ENCODE measurements at regions not wholly inside any gene's neighbourhood (a gene's known extent, or its start where the extent isn't known, plus 50 kb on each side); places are given as distances from the start of the nearest gene placed in this dataset.

- no peaks in the 10 kb centered on the region for H3K9me2 ChIP-seq (ENCODE audit: insufficient read depth, low read length)
These were observed 300.8 kb downstream of the BCL11A start for GRCh38 chr2:60252581-60253150.

GRCh38 chr2:60251247-60251646 is 302.2 kb downstream of the BCL11A start:
- H3K36me3 ChIP-seq (ENCODE audit: insufficient read depth, low read length) = no peaks in the 10 kb centered on the region
- no peaks in the 10 kb centered on the region for H3F3A ChIP-seq (ENCODE audit: insufficient read depth, low read length, poor library complexity, severe bottlenecking)
- H3K79me2 ChIP-seq (replicated peaks; ENCODE audit: insufficient read depth, low read length) = no peaks in the 10 kb centered on the region
- H2AFZ ChIP-seq (ENCODE audit: low read depth, low read length) = no peak overlapping the region
- H3K9me2 ChIP-seq (ENCODE audit: insufficient read depth, low read length) = no peaks in the 10 kb centered on the region
- no peaks in the 10 kb centered on the region for H3K27me3 ChIP-seq (ENCODE audit: insufficient read depth, low read depth, low read length)
- no peak overlapping the region for H3K27ac ChIP-seq (ENCODE audit: low read length)
- H4K20me1 ChIP-seq (ENCODE audit: insufficient read depth) = no peaks in the 10 kb centered on the region
- no peaks in the 10 kb centered on the region for H3K9me3 ChIP-seq (ENCODE audit: low read length)
- no peak overlapping the region for H3K4me3 ChIP-seq (ENCODE audit: low read length)
- H3K4me2 ChIP-seq (ENCODE audit: low read length) = no peak overlapping the region
- no peak overlapping the region for H3K9ac ChIP-seq (ENCODE audit: low read length)
- TF ChIP-seq EZH2 (IDR thresholded peaks at IDR 0.05; ENCODE audit: borderline replicate concordance, insufficient read depth, low read length, poor library complexity, severe bottlenecking) (no peak), REST (IDR thresholded peaks at IDR 0.05; ENCODE audit: borderline replicate concordance) (no peak), CTCF (IDR thresholded peaks at IDR 0.05; ENCODE audit: poor library complexity, severe bottlenecking) (no peak), EP300 (conservative IDR thresholded peaks at IDR 0.05; ENCODE audit: poor library complexity, severe bottlenecking) (no peak), TAF1 (IDR thresholded peaks at IDR 0.05; ENCODE audit: low read depth) (no peak), RAD21 (conservative IDR thresholded peaks at IDR 0.05) (no peak)

More at GRCh38 chr2:60252581-60253150, 300.8 kb downstream of the BCL11A start:
- Histone ChIP-seq H3K4me3 (ENCODE audit: low read length) (no peak overlapping the region), H4K20me1 (ENCODE audit: insufficient read depth) (no peaks in the 10 kb centered on the region), H3K27me3 (ENCODE audit: insufficient read depth, low read depth, low read length) (no peaks in the 10 kb centered on the region), H3K79me2 (replicated peaks; ENCODE audit: insufficient read depth, low read length) (no peaks in the 10 kb centered on the region), H3K9ac (ENCODE audit: low read length) (no peak overlapping the region), H3K36me3 (ENCODE audit: insufficient read depth, low read length) (no peaks in the 10 kb centered on the region), H3K9me3 (ENCODE audit: low read length) (no peaks in the 10 kb centered on the region), H3K4me2 (ENCODE audit: low read length) (no peak overlapping the region), H3F3A (ENCODE audit: insufficient read depth, low read length, poor library complexity, severe bottlenecking) (no peaks in the 10 kb centered on the region), H2AFZ (ENCODE audit: low read depth, low read length) (no peak overlapping the region), H3K27ac (ENCODE audit: low read length) (no peak overlapping the region)
- TF ChIP-seq TAF1 (IDR thresholded peaks at IDR 0.05; ENCODE audit: low read depth) (no peak), EZH2 (IDR thresholded peaks at IDR 0.05; ENCODE audit: borderline replicate concordance, insufficient read depth, low read length, poor library complexity, severe bottlenecking) (no peak), RAD21 (conservative IDR thresholded peaks at IDR 0.05) (no peak), MXI1 (conservative IDR thresholded peaks at IDR 0.05; ENCODE audit: poor library complexity, severe bottlenecking) (no peak), SMC3 (conservative IDR thresholded peaks at IDR 0.05; ENCODE audit: poor library complexity) (no peak), REST (IDR thresholded peaks at IDR 0.05; ENCODE audit: borderline replicate concordance) (no peak), CTCF (IDR thresholded peaks at IDR 0.05; ENCODE audit: poor library complexity, severe bottlenecking) (no peak), POLR2AphosphoS5 (IDR thresholded peaks at IDR 0.05) (no peak), EP300 (conservative IDR thresholded peaks at IDR 0.05; ENCODE audit: poor library complexity, severe bottlenecking) (no peak)
